GM19239 (cell line): ENCODE measurements at regions not wholly inside any gene's neighbourhood (a gene's known extent, or its start where the extent isn't known, plus 50 kb on each side); places are given as distances from the start of the nearest gene placed in this dataset.

ENCODE experiments used
- DNase-seq: peaks from one replicate; pipeline ENCODE4 v3.0.0; 2011; ENCODE audit warnings: low spot score; ENCODE audit not compliant: insufficient read length
- FAIRE-seq: peaks from 2 replicates; lab custom pipeline; 2011; peaks lifted over from hg19 to GRCh38; lab: Jason Lieb, UNC

DNA sequence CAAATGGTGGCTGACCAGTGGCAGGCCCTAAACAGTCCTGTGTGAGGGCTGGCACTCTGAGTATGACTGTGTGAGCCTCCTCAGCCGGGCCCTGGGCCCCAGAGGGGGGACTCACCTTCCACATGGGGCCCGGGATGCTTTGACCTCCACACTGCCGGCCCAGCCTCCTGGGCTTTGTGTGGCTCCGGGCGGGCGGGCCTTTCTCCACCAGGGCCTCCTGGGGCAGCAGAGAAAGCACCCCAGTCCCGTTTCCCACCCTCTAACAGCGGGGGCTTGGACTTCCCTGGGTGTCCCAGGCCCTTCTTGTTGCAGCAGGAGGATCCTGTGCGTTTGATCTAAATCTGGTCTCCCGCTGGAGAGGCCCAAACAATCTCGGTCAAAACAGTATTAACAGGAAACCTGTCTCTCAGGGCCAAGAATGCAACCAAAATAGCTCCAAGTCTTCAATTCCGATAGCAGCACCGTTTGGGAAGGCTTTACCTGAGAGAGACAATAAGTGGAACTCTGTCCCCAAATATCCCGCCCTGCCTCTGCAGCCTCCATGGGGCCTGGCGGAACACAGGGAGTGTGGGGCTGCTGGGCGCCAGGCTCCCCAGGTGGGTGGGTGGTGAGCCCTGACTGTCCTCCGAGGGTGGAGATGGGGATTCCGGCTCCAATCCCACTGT is 104.8 kb upstream of the ZNF32 start:
- FAIRE-seq, result no peak
- no peak for DNase-seq

GRCh38 chr10:43752682-43753081 is 104.0 kb upstream of the ZNF32 start:
- DNase-seq, result no peak
- no peak for FAIRE-seq

DNA sequence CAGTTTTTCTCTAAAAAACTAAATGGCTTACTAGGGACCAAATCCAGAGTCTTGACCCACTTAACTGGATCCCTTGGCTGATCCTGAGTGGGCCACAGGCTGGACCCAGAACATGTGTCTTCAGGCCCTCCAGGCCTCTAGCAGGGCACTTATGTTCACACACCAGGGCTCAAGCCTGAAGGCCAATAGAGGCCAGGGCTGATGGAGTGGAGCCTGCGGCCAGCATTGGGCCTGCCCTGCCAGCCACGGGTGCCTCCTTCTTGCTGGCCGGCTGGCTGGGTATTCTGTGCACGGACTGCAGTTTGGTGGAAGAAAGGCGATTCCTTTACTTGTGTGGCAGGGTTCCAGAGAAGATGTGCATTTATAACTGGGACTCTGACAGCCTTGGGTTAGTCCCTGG is 103.0 kb upstream of the ZNF32 start:
- FAIRE-seq, result no peak
- DNase-seq, result no peak

DNA sequence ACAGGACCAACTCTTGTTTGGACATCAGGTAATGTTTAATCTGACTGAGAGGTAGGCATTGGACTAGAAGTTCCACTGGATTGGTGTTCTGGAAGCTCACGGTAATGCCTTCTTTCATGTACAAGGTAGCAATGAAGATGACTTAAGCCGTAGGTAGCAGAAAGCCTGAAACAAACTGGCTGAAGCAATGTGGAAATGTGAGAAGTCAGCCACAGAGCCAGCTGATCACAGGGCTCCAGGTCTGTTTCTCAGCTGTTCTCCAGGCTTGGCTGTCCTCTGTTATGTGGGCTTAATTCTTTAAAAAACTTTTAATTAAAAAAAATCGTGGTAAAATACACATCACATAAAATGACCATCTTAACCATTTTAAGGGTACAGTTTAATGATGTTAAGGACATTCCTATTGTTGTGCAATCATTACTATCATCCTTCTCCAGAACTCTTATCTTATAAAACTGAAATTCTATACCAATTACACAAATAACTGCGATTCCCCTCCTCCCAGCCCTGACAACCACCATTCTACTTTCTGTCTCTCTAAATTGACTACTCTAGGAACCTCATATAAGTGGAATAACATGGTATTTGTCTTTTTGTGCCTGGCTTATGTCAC is 101.4 kb upstream of the ZNF32 start:
- DNase-seq (no peak), FAIRE-seq (no peak)

DNA sequence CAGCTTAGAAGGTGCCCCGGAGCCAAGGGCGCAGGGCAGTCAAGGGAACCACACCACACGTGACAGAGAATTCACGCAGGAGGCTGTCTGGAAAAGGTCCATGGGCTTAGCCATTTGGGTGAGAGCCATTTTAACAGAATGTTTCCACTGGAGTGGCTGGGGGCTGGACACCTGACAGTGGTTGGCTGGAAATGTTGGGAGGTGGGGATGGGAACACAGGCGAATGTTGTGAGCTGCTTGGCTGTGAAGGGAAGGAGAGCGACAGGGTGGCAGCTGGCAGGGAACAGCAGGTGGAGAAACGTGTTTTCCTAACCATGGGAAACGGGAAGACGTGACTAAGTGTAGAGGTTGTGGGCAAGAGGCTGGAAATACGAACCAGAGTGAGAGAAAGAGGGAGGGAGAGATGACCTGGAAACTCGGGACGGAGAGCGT is 100.5 kb upstream of the ZNF32 start:
- no peak for DNase-seq
- FAIRE-seq, result no peak

DNA sequence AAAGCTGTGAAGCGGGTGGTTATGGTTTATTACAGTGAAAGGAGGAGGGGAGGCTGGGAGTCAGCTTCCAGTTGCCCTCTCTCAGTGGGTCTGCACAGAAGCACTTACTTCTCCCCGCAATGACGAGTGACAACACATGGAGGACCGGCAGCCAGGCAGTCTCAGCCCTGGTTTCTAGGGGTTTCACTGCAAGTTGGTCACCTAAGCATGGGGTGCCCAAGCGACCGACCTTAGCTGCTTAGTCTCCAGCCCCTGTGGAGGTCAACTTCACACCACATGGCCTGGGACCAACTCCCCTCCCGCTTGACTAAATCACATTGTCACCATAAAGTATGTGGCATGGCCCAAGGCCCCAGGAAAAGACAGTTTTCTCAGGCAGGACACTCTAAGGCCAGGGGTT is 99.9 kb upstream of the ZNF32 start:
- no peak for DNase-seq
- FAIRE-seq, result no peak

GRCh38 chr10:43746906-43747305 is 98.2 kb upstream of the ZNF32 start:
- FAIRE-seq, result no peak
- DNase-seq, result no peak

- no peak for FAIRE-seq
- DNase-seq, result no peak
Measured at GRCh38 chr10:43739161-43739560, 90.5 kb upstream of the ZNF32 start.

DNA sequence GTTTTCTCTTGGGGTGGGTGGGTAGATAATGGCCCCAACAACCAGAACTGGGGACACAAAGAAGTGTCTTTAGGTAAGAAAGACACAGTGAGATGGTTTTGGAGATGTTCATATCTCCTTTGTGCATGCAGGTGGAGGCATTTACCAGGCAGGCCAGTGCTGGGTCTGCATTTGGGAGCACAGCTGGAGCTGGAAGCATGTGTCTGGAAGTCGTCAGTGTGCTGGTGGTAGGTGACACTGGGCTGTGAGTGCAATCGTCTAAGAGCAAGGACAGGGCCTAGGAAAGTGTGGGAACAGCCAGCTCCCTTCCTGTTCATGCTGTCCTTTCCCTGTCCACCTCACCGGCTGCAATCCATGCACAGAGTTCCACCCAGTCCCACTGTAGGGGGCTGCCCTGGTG is 88.3 kb upstream of the ZNF32 start:
- DNase-seq, result no peak
- FAIRE-seq, result no peak

DNA sequence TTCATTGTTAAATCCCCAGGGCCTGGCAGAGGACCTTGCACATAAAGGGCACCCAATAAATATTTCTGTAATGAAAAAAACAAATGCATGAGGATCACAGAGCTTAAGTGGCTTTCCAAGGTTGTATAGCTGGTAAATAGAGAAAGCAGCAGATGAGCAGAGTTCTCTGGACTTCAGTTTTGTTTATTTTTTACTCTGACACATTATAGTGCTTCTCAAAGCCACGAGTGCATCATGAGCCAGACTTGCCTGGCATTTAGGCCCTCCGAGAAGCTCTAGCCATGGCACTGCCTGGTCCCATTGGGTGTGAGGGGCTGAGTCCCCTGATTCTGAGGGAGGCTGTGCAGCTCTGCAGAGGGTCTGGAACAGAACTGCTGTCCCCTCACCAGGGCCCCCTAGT is 87.2 kb upstream of the ZNF32 start:
- FAIRE-seq (no peak), DNase-seq (no peak)

DNA sequence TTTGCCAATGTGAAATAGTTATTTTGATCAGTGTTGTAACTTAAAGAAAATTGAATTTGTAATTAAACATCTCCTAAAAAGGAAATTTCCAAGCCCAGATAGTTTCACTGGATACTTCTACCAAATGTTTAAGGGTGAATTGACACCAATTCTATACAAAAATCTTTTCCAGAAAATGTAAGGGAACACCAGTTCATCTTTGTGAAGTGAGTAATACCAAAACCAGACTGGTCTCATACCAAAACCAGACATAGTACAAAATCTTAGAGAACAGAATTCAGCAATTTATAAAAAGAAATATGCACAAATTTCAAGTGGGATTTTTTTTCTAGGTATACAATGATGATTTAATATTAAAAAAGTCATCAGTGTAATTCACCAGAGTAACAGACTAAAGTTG is 86.0 kb upstream of the ZNF32 start:
- FAIRE-seq, result no peak
- DNase-seq, result no peak

DNA sequence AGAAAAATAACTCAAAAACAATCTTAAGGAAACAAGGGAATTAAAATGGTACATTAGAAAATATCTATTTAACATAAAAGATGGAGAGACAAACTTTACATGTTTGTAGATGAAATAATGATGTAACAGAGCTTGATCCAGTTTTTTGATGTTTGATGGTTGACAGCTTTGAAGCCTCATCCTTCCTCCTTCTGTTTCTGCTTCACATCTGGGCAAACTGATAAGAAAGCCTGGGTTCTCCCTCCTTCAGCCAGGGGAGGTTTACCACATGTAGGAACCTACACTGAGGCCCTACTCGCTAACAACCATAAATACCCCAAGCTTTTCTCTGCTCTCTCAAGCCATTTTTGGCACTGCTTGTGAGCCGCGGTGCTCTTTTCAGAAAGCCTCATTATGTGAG is 82.8 kb upstream of the ZNF32 start:
- DNase-seq (no peak), FAIRE-seq (no peak)

DNA sequence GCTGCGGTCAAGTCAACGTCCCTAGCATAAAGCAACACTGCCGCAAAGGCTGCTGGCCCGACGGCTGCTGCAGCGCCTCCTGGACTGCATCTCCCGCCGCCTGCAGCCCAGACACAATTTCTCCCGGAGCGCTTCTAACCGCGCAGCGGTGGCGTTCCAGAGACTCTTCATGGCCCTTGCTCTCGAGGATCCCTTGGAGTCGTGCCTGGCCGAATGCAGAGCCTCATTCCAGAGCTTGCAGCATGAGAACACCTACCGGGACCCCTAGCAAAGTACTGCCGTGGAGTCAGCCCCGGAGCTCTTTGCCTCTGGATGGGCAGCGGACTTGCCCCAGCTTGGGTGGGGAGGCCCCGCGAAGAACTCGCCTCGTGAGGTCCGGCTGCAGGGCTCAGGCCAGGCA is 79.7 kb upstream of the ZNF32 start:
- FAIRE-seq (no peak), DNase-seq (no peak)

DNA sequence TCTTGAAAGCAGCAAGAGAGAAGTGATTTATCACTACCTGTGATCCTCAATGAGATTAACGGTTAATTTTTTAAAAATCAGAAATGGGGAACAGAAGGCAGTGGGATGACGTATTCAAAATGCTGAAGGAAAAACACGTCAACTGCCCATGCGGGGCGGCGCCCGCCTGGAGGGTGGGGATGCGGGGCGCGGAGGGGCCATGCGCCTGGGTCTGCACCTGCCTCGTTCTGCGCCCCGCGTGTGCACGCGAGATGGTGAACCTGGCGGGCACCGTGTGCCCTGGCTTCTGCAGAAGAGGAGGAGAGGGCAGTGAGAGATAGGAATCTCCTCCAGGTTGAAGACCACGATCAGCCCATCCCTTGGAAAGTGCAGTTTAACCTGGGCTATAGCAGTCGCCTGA is 79.3 kb upstream of the ZNF32 start:
- FAIRE-seq, result no peak
- no peak for DNase-seq

DNA sequence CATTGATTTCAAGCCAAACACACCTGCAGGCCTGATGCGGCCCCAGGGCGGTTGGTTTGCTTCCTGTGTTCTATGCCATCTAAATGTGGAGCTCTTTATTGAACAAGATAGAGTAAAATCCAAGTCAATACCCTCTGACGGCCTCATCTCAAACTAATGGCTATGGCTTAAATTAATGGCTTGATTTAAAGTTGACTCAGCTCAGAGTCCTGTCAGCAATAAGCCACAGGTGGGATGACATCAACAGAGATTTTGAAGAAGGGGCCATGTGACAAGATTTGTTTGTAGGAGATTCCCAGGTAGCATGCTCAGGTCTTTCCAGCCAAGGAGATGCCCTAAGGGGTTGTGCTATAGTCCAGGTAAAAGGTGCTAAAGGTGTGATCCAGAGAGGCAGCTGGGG is 66.7 kb upstream of the ZNF32 start:
- DNase-seq, result no peak
- FAIRE-seq, result no peak

DNA sequence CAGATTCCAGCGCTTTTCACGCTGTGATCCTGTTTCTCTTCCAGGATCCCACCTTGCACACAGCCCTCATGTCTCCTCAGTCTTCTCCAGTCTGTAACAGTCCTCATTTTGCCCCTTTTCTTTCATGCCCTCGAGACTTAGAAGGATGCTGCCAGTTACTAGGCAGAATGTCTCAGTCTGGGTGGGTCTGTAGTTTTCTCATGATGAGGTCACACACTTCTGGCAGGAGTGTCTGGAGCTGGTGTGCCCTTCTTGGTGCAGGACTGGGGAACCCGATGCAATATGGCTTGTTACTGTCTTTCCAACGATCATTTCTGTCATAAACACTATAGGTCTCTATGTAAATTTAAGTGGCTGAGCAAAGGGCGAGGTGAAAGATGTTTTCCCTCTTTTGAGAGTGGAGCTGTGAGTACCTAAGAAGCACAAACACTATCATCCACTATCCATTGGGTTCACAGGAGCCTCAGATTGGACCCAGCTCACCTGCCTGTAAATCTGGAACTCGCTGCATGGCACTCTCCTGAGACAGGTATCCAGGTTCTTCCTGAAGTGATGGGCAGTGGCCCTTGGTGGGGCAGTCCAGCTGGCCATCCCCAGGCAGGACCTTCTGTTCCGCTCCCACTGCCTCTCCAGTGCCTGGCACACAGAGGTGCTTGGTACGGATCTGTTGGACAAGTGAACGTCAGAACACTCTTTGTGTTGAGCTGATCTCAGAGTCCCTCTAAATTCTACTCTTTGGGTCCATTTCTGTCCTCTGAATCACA is 64.3 kb upstream of the ZNF32 start:
- FAIRE-seq (no peak), DNase-seq (no peak)

- no peak for FAIRE-seq
- DNase-seq, result no peak
Measured at GRCh38 chr10:43710772-43711471, 62.2 kb upstream of the ZNF32 start.

GRCh38 chr10:43708262-43708661 is 59.6 kb upstream of the ZNF32 start:
- no peak for DNase-seq
- no peak for FAIRE-seq

GRCh38 chr10:43707770-43708169 is 59.1 kb upstream of the ZNF32 start:
- FAIRE-seq (no peak), DNase-seq (no peak)

DNA sequence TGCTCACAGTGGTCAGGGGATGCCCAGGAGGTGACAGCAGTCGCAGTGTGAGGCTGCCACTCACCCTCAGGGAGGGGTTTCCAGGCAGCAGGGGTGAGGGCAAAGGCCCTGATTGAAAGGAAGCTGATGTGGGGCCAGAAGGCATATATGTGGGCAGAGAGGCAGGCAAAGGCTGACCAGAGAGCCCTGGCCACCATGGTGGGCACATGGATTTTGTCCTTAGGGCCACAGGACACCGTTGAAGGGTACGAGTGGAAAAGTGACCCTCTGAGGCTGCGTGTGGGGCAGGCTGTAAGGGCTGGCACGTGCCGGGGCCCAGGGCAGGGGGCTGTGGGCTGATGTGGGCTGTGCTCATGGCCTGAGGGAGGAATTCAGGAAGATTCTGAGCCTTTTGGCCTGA is 57.5 kb upstream of the ZNF32 start:
- DNase-seq, result no peak
- FAIRE-seq, result no peak

DNA sequence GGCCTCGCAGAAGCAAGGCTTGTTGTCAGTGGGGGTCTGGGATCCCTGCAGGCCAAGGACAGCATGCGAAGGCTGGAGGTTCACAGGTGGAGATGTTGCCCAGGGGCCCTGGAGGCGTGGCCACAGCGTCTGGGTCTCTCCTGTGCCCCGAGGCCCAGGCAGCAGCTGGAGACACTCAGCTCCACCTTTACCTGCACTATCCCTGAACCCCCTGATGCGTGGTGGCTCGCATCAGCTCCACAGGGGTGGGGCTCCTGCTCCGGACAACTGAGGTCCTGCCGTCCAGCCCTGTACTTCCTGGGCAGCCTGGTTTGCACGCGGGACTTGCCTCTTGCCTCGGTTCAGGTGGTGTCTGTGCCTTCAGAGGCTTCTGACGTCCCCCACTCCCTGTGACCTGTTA is 54.6 kb upstream of the ZNF32 start:
- FAIRE-seq (no peak), DNase-seq (no peak)
